GM21619 (cell line): ENCODE measurements at regions not wholly inside any gene's neighbourhood (a gene's known extent, or its start where the extent isn't known, plus 50 kb on each side); places are given as distances from the start of the nearest gene placed in this dataset.
A peak's percentile ranks its signal among the peaks of the same experiment; 100 is the strongest.

ENCODE experiments used
- ATAC-seq: cut with Tn5 transposase; IDR thresholded peaks from one replicate; pipeline ENCODE4 v1.9.1; 2021; ENCODE audit not compliant: unreplicated experiment

- ATAC-seq = no peak
Measured at GRCh38 chr1:87949711-87950110, 621.0 kb downstream of the LMO4 start.

GRCh38 chr1:87950369-87950768, 621.7 kb downstream of the LMO4 start:
- no peak for ATAC-seq

GRCh38 chr1:87951409-87951808, 622.7 kb downstream of the LMO4 start:
- ATAC-seq = no peak

GRCh38 chr1:87951852-87952251, 623.2 kb downstream of the LMO4 start:
- ATAC-seq = no peak

GRCh38 chr1:87953121-87953520, 624.4 kb downstream of the LMO4 start:
- ATAC-seq = no peak

GRCh38 chr1:87953732-87954344, 625.2 kb downstream of the LMO4 start:
- peak; percentile 80 for ATAC-seq

GRCh38 chr1:87955038-87955437, 626.4 kb downstream of the LMO4 start:
- no peak for ATAC-seq

GRCh38 chr1:87956072-87956471, 627.4 kb downstream of the LMO4 start:
- no peak for ATAC-seq

GRCh38 chr1:87956750-87957149, 628.1 kb downstream of the LMO4 start:
- ATAC-seq = no peak

- ATAC-seq = no peak
Measured at GRCh38 chr1:87957331-87957730, 628.7 kb downstream of the LMO4 start.

GRCh38 chr1:87958201-87958600, 629.5 kb downstream of the LMO4 start:
- no peak for ATAC-seq

GRCh38 chr1:87958716-87959115, 630.0 kb downstream of the LMO4 start:
- no peak for ATAC-seq

GRCh38 chr1:87959236-87959635, 630.6 kb downstream of the LMO4 start:
- no peak for ATAC-seq

- no peak for ATAC-seq
Measured at GRCh38 chr1:87961992-87962391, 633.3 kb downstream of the LMO4 start.

GRCh38 chr1:87963556-87963955, 634.9 kb downstream of the LMO4 start:
- ATAC-seq = no peak

GRCh38 chr1:87965193-87965592, 636.5 kb downstream of the LMO4 start:
- no peak for ATAC-seq

GRCh38 chr1:87968197-87968955, 639.7 kb downstream of the LMO4 start:
- no peak for ATAC-seq

- ATAC-seq = no peak
Measured at GRCh38 chr1:87969040-87969439, 640.4 kb downstream of the LMO4 start.

- ATAC-seq = no peak
Measured at GRCh38 chr1:87972811-87973210, 644.1 kb downstream of the LMO4 start.

GRCh38 chr1:87973896-87974295, 645.2 kb downstream of the LMO4 start:
- no peak for ATAC-seq

- ATAC-seq = no peak
Measured at GRCh38 chr1:87976316-87976715, 647.6 kb downstream of the LMO4 start.

- no peak for ATAC-seq
Measured at GRCh38 chr1:87977145-87977544, 648.5 kb downstream of the LMO4 start.

- ATAC-seq = no peak
Measured at GRCh38 chr1:87979079-87979478, 650.4 kb downstream of the LMO4 start.
